GM23248 (cell line): ENCODE measurements at regions not wholly inside any gene's neighbourhood (a gene's known extent, or its start where the extent isn't known, plus 50 kb on each side); places are given as distances from the start of the nearest gene placed in this dataset.

ENCODE experiments used
- DNase-seq: peaks from one replicate; pipeline ENCODE4 v3.0.0-alpha.2; 2015
- H2AFZ ChIP-seq: fragments of 200-600 bp; sonication (generic); 2 replicates; pipeline ENCODE4 v1.6.1; 2016; ENCODE audit warnings: antibody characterized with exemption
- H3F3A ChIP-seq: fragments of 200-600 bp; sonication (generic); 2 replicates; pipeline ENCODE4 v1.6.1; 2016; ENCODE audit warnings: mild to moderate bottlenecking, antibody characterized with exemption, mixed run types; ENCODE audit not compliant: insufficient read depth
- H3K27ac ChIP-seq: fragments of 200-600 bp; sonication (generic); 2 replicates; pipeline ENCODE4 v1.5.1; 2016; ENCODE audit warnings: mild to moderate bottlenecking
- H3K27me3 ChIP-seq: fragments of 200-600 bp; sonication (generic); replicated peaks from 2 replicates; pipeline ENCODE4 v1.6.1; 2016; ENCODE audit warnings: mild to moderate bottlenecking; ENCODE audit not compliant: insufficient read depth
- H3K36me3 ChIP-seq: fragments of 200-600 bp; sonication (generic); 2 replicates; pipeline ENCODE4 v1.6.1; 2016; ENCODE audit warnings: low read depth, mild to moderate bottlenecking
- H3K4me1 ChIP-seq: fragments of 200-600 bp; sonication (generic); 2 replicates; pipeline ENCODE4 v1.6.1; 2016; ENCODE audit warnings: mild to moderate bottlenecking; ENCODE audit not compliant: insufficient read depth
- H3K4me2 ChIP-seq: fragments of 200-600 bp; sonication (generic); one replicate; pipeline ENCODE4 v1.6.1; 2016; ENCODE audit warnings: mild to moderate bottlenecking; ENCODE audit not compliant: unreplicated experiment
- H3K4me3 ChIP-seq: fragments of 200-600 bp; sonication (generic); 2 replicates; pipeline ENCODE4 v1.5.1; 2016; ENCODE audit warnings: mild to moderate bottlenecking
- H3K79me2 ChIP-seq: fragments of 200-600 bp; sonication (generic); 2 replicates; pipeline ENCODE4 v1.6.1; 2016; ENCODE audit warnings: mild to moderate bottlenecking; ENCODE audit not compliant: insufficient read depth
- H3K9ac ChIP-seq: fragments of 200-600 bp; sonication (generic); 2 replicates; pipeline ENCODE4 v1.6.1; 2016; ENCODE audit warnings: mild to moderate bottlenecking
- H3K9me2 ChIP-seq: fragments of 200-600 bp; sonication (generic); 2 replicates; pipeline ENCODE4 v1.6.1; 2016; ENCODE audit warnings: mixed run types, mild to moderate bottlenecking, moderate library complexity; ENCODE audit not compliant: insufficient read depth
- H3K9me3 ChIP-seq: fragments of 200-600 bp; sonication (generic); one replicate; pipeline ENCODE4 v1.6.1; 2017; ENCODE audit warnings: low read depth
- H4K20me1 ChIP-seq: fragments of 200-600 bp; sonication (generic); 2 replicates; pipeline ENCODE4 v1.6.0; 2016; ENCODE audit not compliant: insufficient read depth
- EZH2 ChIP-seq: fragments of 200-600 bp; sonication (generic); IDR thresholded peaks from 2 replicates; pipeline ENCODE4 v1.6.1; 2018; ENCODE audit warnings: antibody characterized with exemption, mild to moderate bottlenecking; ENCODE audit not compliant: insufficient read depth, poor library complexity, severe bottlenecking
- EZH2phosphoT487 ChIP-seq: fragments of 200-600 bp; sonication (generic); IDR thresholded peaks from 2 replicates; pipeline ENCODE4 v1.6.1; 2018; ENCODE audit warnings: antibody characterized with exemption, moderate library complexity, mild to moderate bottlenecking, low read depth; ENCODE audit not compliant: insufficient read depth
- WGBS, 2 experiments: methylation state at CpG; one replicate each; pipeline ENCODE4 v1.1.6; 2015 to 2017; ENCODE audit warnings: low lambda C conversion rate in 2 of 2, low coverage in 1 of 2; ENCODE audit errors: missing lambda C conversion rate in 2 of 2; 5-methylcytosine and 5-hydroxymethylcytosine counted together
- in situ Hi-C: fragments of 300-500 bp; cut with MboI; formaldehyde crosslinking; loops from 2 replicates; pipeline ENCODE4 v1.15.0; 2020

DNA sequence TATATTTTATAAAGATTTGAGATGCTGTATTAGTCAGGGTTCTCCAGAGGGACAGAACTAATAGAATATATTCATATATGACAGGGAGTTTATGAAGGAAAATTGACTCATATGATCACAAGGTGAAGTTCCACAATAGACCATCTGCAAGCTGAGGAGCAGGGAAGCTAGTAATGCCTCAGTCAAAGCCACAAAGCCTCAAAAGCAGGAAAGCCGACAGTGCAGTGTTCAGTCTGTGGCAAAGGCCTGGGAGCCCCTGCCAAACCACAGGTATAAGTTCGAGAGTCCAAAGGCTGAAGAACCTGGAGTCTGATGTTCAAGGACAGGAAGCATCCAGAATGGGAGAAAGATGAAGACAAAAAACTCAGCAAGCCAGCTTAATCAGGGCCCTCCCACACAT lies 382.2 kb downstream of the LRRC70 start:
- Histone ChIP-seq H3K9me3 (no peaks in the 10 kb centered on the region), H3K4me1 (no peaks in the 10 kb centered on the region), H3K9me2 (no peaks in the 10 kb centered on the region), H2AFZ (no peak overlapping the region), H3K27ac (no peak overlapping the region), H3K4me2 (no peak overlapping the region), H3K9ac (no peak overlapping the region), H3F3A (no peaks in the 10 kb centered on the region), H3K79me2 (no peaks in the 10 kb centered on the region), H3K27me3 (no peaks in the 10 kb centered on the region), H3K4me3 (no peak overlapping the region), H4K20me1 (no peaks in the 10 kb centered on the region), H3K36me3 (no peaks in the 10 kb centered on the region)
- TF ChIP-seq EZH2 = no peak
- TF ChIP-seq EZH2phosphoT487 = no peak
- in situ Hi-C loops = no loop called here
- 11 to 17% methylated on average over 2 of the region's 2 CpGs for WGBS, 2 experiments
- no peak for DNase-seq

DNA sequence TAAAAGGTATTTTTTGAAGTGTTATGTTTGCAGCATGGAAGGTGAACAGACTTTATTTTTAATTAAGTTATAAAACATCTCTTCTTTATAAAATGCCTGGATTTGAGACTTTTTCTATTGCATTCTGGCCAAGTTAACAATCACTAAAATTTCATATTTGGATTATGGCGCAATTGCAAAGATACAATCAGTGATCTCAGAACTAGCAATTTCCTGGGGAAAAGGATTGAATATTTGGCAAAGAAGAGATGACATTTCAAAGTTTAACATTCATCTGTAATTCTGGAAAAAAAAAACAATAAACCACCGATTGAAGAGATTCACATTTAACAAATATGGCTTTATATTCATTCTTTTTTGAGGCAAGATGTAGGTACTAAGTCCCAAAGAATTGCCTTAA lies 378.0 kb downstream of the LRRC70 start:
- Histone ChIP-seq H3K4me1 (no peaks in the 10 kb centered on the region), H4K20me1 (no peaks in the 10 kb centered on the region), H3K36me3 (no peaks in the 10 kb centered on the region), H3K27me3 (no peaks in the 10 kb centered on the region), H3K9me2 (no peaks in the 10 kb centered on the region), H3F3A (no peaks in the 10 kb centered on the region), H3K79me2 (no peaks in the 10 kb centered on the region), H3K4me3 (no peak overlapping the region), H3K9ac (no peak overlapping the region), H2AFZ (no peak overlapping the region), H3K27ac (no peak overlapping the region), H3K4me2 (no peak overlapping the region), H3K9me3 (no peaks in the 10 kb centered on the region)
- TF ChIP-seq EZH2phosphoT487 = no peak
- no peak for TF ChIP-seq EZH2
- no peak for DNase-seq
- 22 to 24% methylated on average over 2 of the region's 2 CpGs for WGBS, 2 experiments
- in situ Hi-C loops = no loop called here

DNA sequence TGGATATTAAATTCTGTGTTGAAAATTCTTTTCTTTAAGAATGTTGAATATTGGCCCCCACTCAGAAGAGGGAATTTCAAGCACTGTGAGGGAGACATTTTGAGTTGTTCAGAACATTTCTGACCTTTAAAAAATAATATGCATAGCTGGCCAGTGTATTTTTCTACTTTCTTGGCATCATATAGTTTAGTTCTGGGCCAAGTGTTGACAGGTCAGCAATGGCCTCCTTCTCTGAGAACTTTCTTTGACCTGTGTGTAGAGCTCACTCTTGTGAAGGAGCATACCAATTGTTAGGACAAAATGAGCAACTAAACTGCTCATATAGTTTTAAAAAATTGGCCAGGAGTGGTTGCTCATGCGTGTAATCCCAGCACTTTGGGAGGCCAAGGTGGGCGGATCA lies 376.0 kb downstream of the LRRC70 start:
- H3K9me2 ChIP-seq = no peaks in the 10 kb centered on the region
- H3K4me1 ChIP-seq = no peaks in the 10 kb centered on the region
- no peak for DNase-seq
- H4K20me1 ChIP-seq = no peaks in the 10 kb centered on the region
- no peak overlapping the region for H3K9ac ChIP-seq
- H3K9me3 ChIP-seq = no peaks in the 10 kb centered on the region
- TF ChIP-seq EZH2 (no peak), EZH2phosphoT487 (no peak)
- H3K4me3 ChIP-seq = no peak overlapping the region
- H3F3A ChIP-seq = no peaks in the 10 kb centered on the region
- H3K79me2 ChIP-seq = no peaks in the 10 kb centered on the region
- no peaks in the 10 kb centered on the region for H3K27me3 ChIP-seq
- WGBS, 2 experiments = 30 to 51% methylated on average over 2 of the region's 2 CpGs
- H3K27ac ChIP-seq = no peak overlapping the region
- H3K4me2 ChIP-seq = no peak overlapping the region
- no peaks in the 10 kb centered on the region for H3K36me3 ChIP-seq
- H2AFZ ChIP-seq = no peak overlapping the region
- in situ Hi-C loops = no loop called here

DNA sequence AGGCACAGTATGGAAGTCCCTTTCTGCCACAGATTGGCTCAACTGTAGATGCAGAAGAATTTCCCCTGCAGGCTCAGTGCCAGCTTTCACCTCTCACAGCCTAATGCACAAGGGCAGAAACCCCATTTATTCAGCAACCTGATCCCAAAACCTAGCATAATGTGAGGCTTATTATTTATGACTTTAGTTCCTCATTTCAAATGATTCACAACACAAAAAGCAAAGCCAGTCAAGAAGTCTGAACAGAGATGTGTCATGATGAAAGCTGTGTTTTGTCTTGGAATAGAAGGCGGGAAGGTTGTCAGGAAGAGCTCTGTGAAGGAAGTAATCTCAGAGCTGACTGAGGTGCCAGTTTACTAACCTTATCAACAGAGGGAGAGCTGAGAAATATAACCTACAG lies 369.7 kb downstream of the LRRC70 start:
- Histone ChIP-seq H3K36me3 (no peaks in the 10 kb centered on the region), H3K79me2 (no peaks in the 10 kb centered on the region), H3K4me1 (no peaks in the 10 kb centered on the region), H2AFZ (no peak overlapping the region), H3K4me3 (no peak overlapping the region), H3K9ac (no peak overlapping the region), H3K27ac (no peak overlapping the region), H3K9me3 (no peaks in the 10 kb centered on the region), H3K4me2 (no peak overlapping the region), H3K9me2 (no peaks in the 10 kb centered on the region), H4K20me1 (no peaks in the 10 kb centered on the region), H3F3A (no peaks in the 10 kb centered on the region), H3K27me3 (no peaks in the 10 kb centered on the region)
- no peak for DNase-seq
- 0 to 10% methylated on average over 1 of the region's 1 CpG for WGBS, 2 experiments
- in situ Hi-C loops = no loop called here
- TF ChIP-seq EZH2phosphoT487 = no peak
- no peak for TF ChIP-seq EZH2

DNA sequence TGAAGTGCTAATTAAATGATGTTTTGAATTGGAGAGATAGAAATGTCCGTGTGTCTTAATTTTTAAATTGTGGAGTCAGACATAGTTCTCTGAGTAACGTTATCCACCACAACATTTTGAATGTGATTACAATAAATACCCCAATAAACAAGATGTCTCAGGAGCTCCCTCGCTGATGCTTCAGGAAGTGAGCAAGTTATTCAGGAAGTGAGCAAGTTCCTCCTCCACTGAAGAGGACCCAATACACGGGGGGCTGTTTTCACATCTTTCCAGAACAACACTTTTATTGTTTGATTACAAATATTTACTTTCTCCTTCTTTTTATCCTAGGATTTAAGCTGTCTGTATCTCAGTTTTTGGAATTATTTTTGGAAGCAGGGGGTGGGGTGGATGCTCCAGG lies 363.8 kb downstream of the LRRC70 start:
- in situ Hi-C loops = no loop called here
- WGBS, 2 experiments = 13 to 23% methylated on average over 4 of the region's 4 CpGs
- no peaks in the 10 kb centered on the region for H3K9me3 ChIP-seq
- H3K27me3 ChIP-seq = no peaks in the 10 kb centered on the region
- H3K36me3 ChIP-seq = no peaks in the 10 kb centered on the region
- TF ChIP-seq EZH2 = no peak
- TF ChIP-seq EZH2phosphoT487 = no peak
- no peaks in the 10 kb centered on the region for H3K79me2 ChIP-seq
- H3K27ac ChIP-seq = no peak overlapping the region
- H3K4me3 ChIP-seq = no peak overlapping the region
- no peak for DNase-seq
- no peaks in the 10 kb centered on the region for H3K4me1 ChIP-seq
- no peaks in the 10 kb centered on the region for H3F3A ChIP-seq
- no peaks in the 10 kb centered on the region for H3K9me2 ChIP-seq
- H3K9ac ChIP-seq = no peak overlapping the region
- no peak overlapping the region for H2AFZ ChIP-seq
- no peak overlapping the region for H3K4me2 ChIP-seq
- H4K20me1 ChIP-seq = no peaks in the 10 kb centered on the region
